Midbrain (tissue), 1 donor: ENCODE measurements at regions not wholly inside any gene's neighbourhood (a gene's known extent, or its start where the extent isn't known, plus 50 kb on each side); places are given as distances from the start of the nearest gene placed in this dataset.
"Not testable (repeated sequence)": the region's sequence is repeated elsewhere in the genome, so short reads cannot be mapped to it uniquely, and the experiment has no call there.

ENCODE experiments used
- DNase-seq: peaks from one replicate; lab custom pipeline; 2025; lab: John Stamatoyannopoulos, UW

GRCh38 chr7:115354925-115355324, 433.0 kb downstream of the MDFIC start:
- DNase-seq: no peak

GRCh38 chr7:115352375-115352774, 430.5 kb downstream of the MDFIC start:
- DNase-seq: no peak

DNA sequence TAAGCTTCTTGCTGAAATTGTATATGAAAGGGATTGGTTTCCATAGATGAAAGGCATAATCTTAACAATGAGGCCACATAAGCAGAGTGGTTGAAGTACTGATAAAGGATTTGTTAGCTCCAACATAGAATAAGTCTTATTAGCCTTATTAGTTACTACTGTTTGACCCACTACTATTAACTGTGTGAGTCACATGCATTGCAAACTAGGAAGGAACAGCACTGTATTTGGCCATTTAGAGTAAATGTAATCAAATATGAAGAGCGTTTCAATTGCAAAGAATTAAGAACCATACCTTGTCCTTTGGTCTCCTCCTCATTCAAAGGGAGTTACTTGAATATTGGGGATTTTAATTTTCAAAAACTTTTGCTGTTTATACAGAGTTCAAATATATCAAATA, 428.9 kb downstream of the MDFIC start:
- DNase-seq: no peak

GRCh38 chr7:115349635-115350034, 427.7 kb downstream of the MDFIC start:
- no peak for DNase-seq

DNA sequence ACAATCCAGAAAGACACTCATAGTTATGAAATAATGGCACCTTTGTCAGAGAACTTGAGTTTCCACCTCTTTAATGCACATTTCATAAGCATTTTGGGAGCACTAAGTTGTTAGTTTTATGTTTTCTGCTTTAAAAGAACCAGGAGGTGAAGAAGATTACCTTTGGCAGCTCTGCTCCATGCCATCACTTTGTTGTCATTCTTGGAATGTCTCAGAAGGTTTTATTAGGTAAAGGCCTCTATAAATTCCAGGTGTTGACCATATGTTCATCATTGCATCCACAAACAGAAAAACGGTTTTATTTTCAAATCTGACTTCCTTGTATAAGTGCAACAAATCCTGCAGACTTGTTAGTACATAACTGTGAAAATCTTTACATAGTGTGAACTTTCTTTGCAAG, 424.8 kb downstream of the MDFIC start:
- DNase-seq: no peak

GRCh38 chr7:115340828-115341227, 418.9 kb downstream of the MDFIC start:
- DNase-seq: no peak

- no peak for DNase-seq
These were observed 416.1 kb downstream of the MDFIC start for GRCh38 chr7:115338016-115338415.

DNA sequence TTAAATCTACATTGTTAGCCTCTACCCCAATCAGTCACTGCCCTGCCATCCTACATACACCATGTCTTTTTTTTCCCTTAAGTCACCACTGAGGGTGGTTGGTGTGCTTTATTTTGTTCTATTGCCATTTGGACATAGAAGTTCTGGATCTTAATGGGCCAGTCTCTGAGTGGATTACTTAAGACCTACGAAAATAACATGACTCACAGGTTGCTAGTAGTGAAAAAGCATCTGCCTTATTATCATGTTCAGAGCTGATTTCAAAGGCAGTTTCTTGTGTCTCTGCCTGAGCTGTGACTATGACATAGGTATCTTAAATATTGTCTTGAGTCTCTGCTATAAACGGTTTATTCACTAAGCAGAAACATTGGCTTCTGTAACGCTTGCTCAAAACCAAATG, 410.8 kb downstream of the MDFIC start:
- no peak for DNase-seq

DNA sequence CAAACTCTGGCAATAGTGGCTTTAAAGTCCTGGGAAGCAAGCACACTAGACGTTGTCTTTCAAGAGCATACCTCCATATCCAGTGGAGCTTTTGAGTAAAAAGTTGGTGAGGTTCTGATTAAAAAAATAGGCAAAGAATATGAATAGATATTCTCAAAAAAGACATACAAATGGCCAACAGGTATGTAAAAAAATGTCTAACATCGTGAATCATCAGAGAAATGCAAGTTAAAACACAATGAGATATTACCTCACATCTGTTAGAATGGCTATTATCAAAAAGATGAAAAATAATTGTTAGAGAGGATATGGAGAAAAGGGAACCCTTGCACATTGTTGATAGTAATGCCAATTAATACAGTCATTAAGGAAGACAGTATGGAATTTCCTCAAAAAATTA, 407.1 kb downstream of the MDFIC start:
- DNase-seq: no peak

- DNase-seq: no peak
These were observed 406.1 kb downstream of the MDFIC start for GRCh38 chr7:115328018-115328417.

DNA sequence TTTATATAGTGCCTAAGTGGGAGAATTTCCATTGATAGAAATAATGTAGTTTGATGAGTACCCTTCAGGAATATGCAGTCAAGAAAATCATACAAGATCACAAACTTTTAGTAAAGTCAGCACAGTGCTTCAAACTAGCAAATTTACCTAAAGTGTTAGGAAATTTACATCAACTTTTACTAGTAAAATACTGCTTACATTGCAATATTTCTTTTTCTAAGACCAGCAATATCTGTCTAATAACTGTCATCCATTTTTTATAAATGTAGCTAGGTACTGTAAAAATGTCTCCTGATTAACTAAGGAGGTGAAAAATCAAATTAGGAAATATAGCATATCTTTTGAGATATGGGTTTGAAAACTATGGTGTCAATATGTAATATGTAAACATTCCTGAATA, 405.4 kb downstream of the MDFIC start:
- no peak for DNase-seq

DNA sequence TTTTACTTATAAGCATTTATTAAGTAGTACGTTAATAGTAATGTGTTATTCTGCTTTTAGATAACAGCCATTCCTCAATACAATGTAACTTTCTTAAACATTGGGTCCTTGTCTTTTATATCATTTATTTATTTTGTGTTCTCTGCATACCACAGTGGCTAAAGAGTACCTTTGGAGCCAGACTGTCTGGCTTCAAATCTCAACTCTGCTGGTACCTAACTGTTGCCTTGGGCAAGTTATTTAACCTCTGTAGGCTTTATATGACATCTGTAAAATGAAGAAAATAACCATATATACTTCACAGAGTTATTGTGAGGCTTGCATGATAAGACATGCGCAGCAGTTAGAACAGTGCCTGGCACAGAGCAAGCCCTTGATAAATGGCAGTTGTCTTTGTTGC, 397.6 kb downstream of the MDFIC start:
- DNase-seq: no peak

GRCh38 chr7:115310316-115310715, 388.4 kb downstream of the MDFIC start:
- not testable (repeated sequence) for DNase-seq

DNA sequence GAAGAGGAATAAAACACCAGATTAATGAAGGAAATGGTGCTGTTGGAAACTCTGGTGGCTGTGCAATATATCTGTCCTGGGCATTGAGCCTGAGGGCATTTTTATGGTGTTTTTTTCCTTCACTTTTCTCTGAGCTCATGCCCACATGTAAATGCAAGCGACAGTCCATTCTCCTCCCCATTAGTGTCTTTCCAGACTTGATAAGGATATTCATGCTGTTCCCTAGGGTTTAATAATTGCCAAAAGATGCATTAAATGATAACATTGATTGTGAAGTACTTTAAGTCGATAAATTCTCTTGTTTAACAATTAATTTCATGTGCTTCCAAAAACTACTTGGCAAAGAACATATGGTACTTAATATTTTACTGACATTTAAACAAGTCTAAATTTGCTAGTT, 384.7 kb downstream of the MDFIC start:
- no peak for DNase-seq

GRCh38 chr7:115300231-115300870, 378.5 kb downstream of the MDFIC start:
- no peak for DNase-seq

DNA sequence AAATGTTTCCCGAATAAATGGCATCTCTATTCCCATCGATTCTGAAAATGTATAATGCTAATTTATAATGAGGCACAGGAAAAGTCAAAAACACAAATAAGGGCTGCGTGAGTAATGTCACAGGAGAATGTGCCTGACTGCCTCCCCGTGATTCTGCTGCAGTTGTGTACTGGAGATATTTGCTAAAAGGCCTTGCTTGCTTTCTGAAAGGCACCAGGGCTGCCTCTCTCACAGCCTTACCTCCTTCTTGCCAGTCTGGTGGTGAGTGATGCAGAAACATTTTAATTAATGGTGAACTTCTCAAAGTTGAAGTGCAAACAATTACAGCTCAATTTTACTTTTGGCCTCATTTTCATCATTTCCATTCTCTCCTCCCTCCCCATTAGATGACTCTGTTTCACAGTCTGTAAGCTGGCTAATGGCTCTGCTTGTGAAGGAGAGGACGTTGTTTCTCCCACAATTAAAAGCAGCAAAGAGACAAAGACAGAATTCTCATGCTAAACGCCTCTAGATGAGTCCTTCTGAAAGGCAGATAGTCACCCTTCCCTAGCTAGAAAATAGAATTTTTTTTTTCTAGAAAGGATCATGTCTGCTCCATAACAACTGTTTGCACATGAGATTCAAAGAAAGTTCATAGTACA, 377.6 kb downstream of the MDFIC start:
- DNase-seq: no peak

GRCh38 chr7:115297656-115298055, 375.8 kb downstream of the MDFIC start:
- DNase-seq: no peak

GRCh38 chr7:115293628-115294240, 371.8 kb downstream of the MDFIC start:
- no peak for DNase-seq

GRCh38 chr7:115292381-115292780, 370.5 kb downstream of the MDFIC start:
- DNase-seq: no peak

- DNase-seq: no peak
These were observed 368.1 kb downstream of the MDFIC start for GRCh38 chr7:115289971-115290370.

GRCh38 chr7:115276791-115277190, 354.9 kb downstream of the MDFIC start:
- no peak for DNase-seq

DNA sequence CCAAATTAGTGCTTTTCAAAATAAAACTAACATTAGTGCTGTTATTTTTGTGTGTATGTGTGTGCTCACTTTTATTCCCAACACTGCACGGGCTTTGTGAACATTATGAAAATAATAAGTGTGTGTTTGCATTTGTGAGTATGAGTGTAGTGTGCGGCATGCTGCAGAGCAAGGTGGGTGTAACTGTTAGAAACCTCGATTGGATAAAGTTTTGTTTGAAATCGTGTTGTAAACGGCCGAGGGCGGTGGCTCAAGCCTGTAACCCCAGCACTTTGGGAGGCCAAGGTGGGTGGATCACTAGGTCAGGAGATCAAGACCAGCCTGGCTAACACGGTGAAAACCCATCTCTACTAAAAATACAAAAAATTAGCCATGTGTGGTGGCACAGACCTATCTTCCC, 352.0 kb downstream of the MDFIC start:
- DNase-seq: not testable (repeated sequence)

DNA sequence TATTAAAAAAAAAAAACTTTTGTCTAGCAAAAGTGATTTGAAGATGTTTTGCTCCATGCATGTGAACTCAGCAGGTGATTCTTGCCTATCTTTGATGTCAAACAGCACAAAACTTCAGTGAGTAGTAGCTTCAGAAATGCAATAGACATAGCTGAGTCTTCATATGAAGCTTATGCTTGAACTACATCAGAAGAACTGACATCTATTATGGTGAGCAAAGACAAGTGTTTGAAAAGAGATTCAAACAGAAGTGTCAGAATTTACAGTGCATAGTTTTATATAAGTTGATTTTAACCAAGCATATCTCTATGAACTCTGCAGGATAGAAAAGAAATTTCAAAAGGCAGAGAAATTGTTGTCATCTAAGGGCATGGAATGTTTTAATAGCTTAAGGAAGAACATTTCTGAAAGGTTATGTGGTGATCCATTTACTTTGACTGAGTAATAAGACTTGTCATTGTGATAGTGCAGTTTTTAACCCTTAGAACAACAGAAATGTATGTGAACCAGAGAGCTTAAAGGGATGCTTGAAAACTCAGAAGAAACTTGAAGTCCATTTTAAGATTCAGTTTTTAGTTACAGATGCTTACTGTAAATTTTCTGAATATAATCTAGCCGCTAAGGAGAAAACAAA, 351.4 kb downstream of the MDFIC start:
- DNase-seq: no peak
